Upper lobe of left lung (tissue), 6 donors: ENCODE measurements at regions not wholly inside any gene's neighbourhood (a gene's known extent, or its start where the extent isn't known, plus 50 kb on each side); places are given as distances from the start of the nearest gene placed in this dataset.
"Not testable (repeated sequence)": the region's sequence is repeated elsewhere in the genome, so short reads cannot be mapped to it uniquely, and the experiment has no call there.

Experiments used
- ATAC-seq, 2 donors: fragments of 200-7000 bp; cut with Tn5 transposase; one replicate each; pipeline ENCODE4 v1.9.1; 2022; ENCODE audit warnings: mild to moderate bottlenecking in 2 of 2, moderate library complexity in 2 of 2; ENCODE audit not compliant: low FRiP score in 2 of 2
- DNase-seq, 2 donors: peaks; one replicate each; pipeline ENCODE4 v3.0.0-alpha.2; 2019 to 2020
- H3K27ac ChIP-seq, 4 donors: fragments of 200-600 bp; sonication (generic); one replicate each; pipeline ENCODE4 v1.5.1; 2016 to 2019
- H3K27me3 ChIP-seq, 4 donors: fragments of 200-600 bp; sonication (generic); one replicate each; pipeline ENCODE4 v1.5.1; 2017 to 2019
- H3K36me3 ChIP-seq, 4 donors: fragments of 200-600 bp; sonication (generic); one replicate each; pipeline ENCODE4 v1.5.1; 2016 to 2019
- H3K4me1 ChIP-seq, 4 donors: fragments of 200-600 bp; sonication (generic); one replicate each; pipeline ENCODE4 v1.5.1; 2018 to 2019
- H3K4me3 ChIP-seq, 4 donors: fragments of 200-600 bp; sonication (generic); one replicate each; pipeline ENCODE4 v1.5.1; 2017 to 2019; ENCODE audit warnings: mild to moderate bottlenecking in 2 of 4, moderate library complexity in 1 of 4
- H3K9me3 ChIP-seq, 4 donors: fragments of 200-600 bp; sonication (generic); one replicate each; pipeline ENCODE4 v1.5.1; 2018 to 2019
- CTCF ChIP-seq, 6 experiments: fragments of 450-650 bp in 4 of 6; fragments of 200-600 bp in 2 of 6; sonication (generic) in 2 of 6; IDR thresholded peaks; one replicate each; pipeline ENCODE4 v1.5.1; 2016 to 2019; ENCODE audit warnings: antibody characterized with exemption in 6 of 6
- EP300 ChIP-seq, 4 donors: sonication (generic); formaldehyde crosslinking; IDR thresholded peaks; one replicate each; pipeline ENCODE4 v1.5.1; 2017; ENCODE audit warnings: antibody characterized with exemption in 4 of 4, control low read depth in 2 of 4
- POLR2A ChIP-seq, 4 donors: fragments of 450-650 bp; IDR thresholded peaks; one replicate each; pipeline ENCODE4 v1.5.1; 2016 to 2017; ENCODE audit warnings: antibody characterized with exemption in 4 of 4, mild to moderate bottlenecking in 2 of 4
- POLR2AphosphoS5 ChIP-seq, 2 donors: sonication (generic); formaldehyde crosslinking; IDR thresholded peaks; one replicate each; pipeline ENCODE4 v1.5.1; 2017; ENCODE audit warnings: antibody characterized with exemption in 2 of 2
- WGBS, 2 donors: methylation state at CpG; one replicate each; pipeline ENCODE4 v1.1.5; 2017 to 2018; 5-methylcytosine and 5-hydroxymethylcytosine counted together
- donor health status: DM: no; HTN: no; CAD: no; lungs with moderate emphysema.
- donor health status: DM: no; HTN: yes; CAD: no; lungs with severe emphysema.

- no peaks in the 10 kb centered on the region for H3K4me1 ChIP-seq
- 82 to 91% methylated on average over 3 of the region's 3 CpGs for WGBS, 2 donors
- no peak overlapping the region for H3K27ac ChIP-seq
- ATAC-seq: no peak
- no peak for DNase-seq
- no peak overlapping the region for H3K4me3 ChIP-seq
- no peak for TF ChIP-seq POLR2AphosphoS5 (IDR thresholded peaks at IDR 0.05)
- no peak for TF ChIP-seq CTCF (IDR thresholded peaks at IDR 0.05)
- TF ChIP-seq POLR2A (IDR thresholded peaks at IDR 0.05): no peak
- H3K27me3 ChIP-seq: no peaks in the 10 kb centered on the region
- H3K9me3 ChIP-seq: peaks cover 0 to 2% (median 0%) of the 10 kb centered on the region in 4 donors
- no peaks in the 10 kb centered on the region for H3K36me3 ChIP-seq
Observed at GRCh38 chr5:52624291-52624690, 163.4 kb upstream of the ITGA1 start.

GRCh38 chr5:52626312-52626711 lies 161.4 kb upstream of the ITGA1 start:
- Histone ChIP-seq H3K4me3 (no peak overlapping the region), H3K4me1 (no peaks in the 10 kb centered on the region), H3K27me3 (no peaks in the 10 kb centered on the region), H3K9me3 (peaks cover 0 to 2% (median 0%) of the 10 kb centered on the region in 4 donors), H3K36me3 (no peaks in the 10 kb centered on the region), H3K27ac (no peak overlapping the region)
- 90% methylated on average over 3 of the region's 3 CpGs for WGBS, 2 donors
- ATAC-seq (no peak), DNase-seq (no peak)
- no peak for TF ChIP-seq EP300 (IDR thresholded peaks at IDR 0.05)
- TF ChIP-seq CTCF (IDR thresholded peaks at IDR 0.05): no peak
- TF ChIP-seq POLR2AphosphoS5 (IDR thresholded peaks at IDR 0.05): no peak
- no peak for TF ChIP-seq POLR2A (IDR thresholded peaks at IDR 0.05)

- Histone ChIP-seq H3K27ac (no peak overlapping the region), H3K36me3 (no peaks in the 10 kb centered on the region), H3K4me1 (no peaks in the 10 kb centered on the region), H3K27me3 (no peaks in the 10 kb centered on the region), H3K9me3 (peaks cover 0 to 2% (median 0%) of the 10 kb centered on the region in 4 donors), H3K4me3 (no peak overlapping the region)
- DNase-seq (no peak), ATAC-seq (no peak)
- 74 to 88% methylated on average over 1 of the region's 1 CpG for WGBS, 2 donors
- no peak for TF ChIP-seq EP300 (IDR thresholded peaks at IDR 0.05)
- no peak for TF ChIP-seq POLR2AphosphoS5 (IDR thresholded peaks at IDR 0.05)
- TF ChIP-seq CTCF (IDR thresholded peaks at IDR 0.05): no peak
- no peak for TF ChIP-seq POLR2A (IDR thresholded peaks at IDR 0.05)
Observed at GRCh38 chr5:52627740-52628139, 160.0 kb upstream of the ITGA1 start.

GRCh38 chr5:52632281-52632680 lies 155.4 kb upstream of the ITGA1 start:
- no peak overlapping the region for H3K27ac ChIP-seq
- ATAC-seq (no peak), DNase-seq (no peak)
- no peaks in the 10 kb centered on the region for H3K36me3 ChIP-seq
- TF ChIP-seq POLR2AphosphoS5 (IDR thresholded peaks at IDR 0.05) (no peak), EP300 (IDR thresholded peaks at IDR 0.05) (no peak), POLR2A (IDR thresholded peaks at IDR 0.05) (no peak)
- 87 to 89% methylated on average over 1 of the region's 1 CpG for WGBS, 2 donors
- no peaks in the 10 kb centered on the region for H3K9me3 ChIP-seq
- H3K4me3 ChIP-seq: no peak overlapping the region
- H3K4me1 ChIP-seq: no peaks in the 10 kb centered on the region
- no peaks in the 10 kb centered on the region for H3K27me3 ChIP-seq

- not testable (repeated sequence) for H3K9me3 ChIP-seq, H3K36me3 ChIP-seq, ATAC-seq, H3K4me1 ChIP-seq, DNase-seq, H3K27me3 ChIP-seq, H3K4me3 ChIP-seq, H3K27ac ChIP-seq
- WGBS, 2 donors: 86 to 93% methylated on average over 4 of the region's 4 CpGs
Observed at GRCh38 chr5:52634171-52634570, 153.5 kb upstream of the ITGA1 start.

GRCh38 chr5:52638732-52639131 lies 149.0 kb upstream of the ITGA1 start:
- ATAC-seq: no peak
- no peak for DNase-seq
- Histone ChIP-seq H3K4me1 (no peaks in the 10 kb centered on the region), H3K27ac (no peak overlapping the region), H3K9me3 (peaks cover 0 to 4% (median 0%) of the 10 kb centered on the region in 4 donors), H3K4me3 (no peak overlapping the region), H3K27me3 (no peaks in the 10 kb centered on the region), H3K36me3 (no peaks in the 10 kb centered on the region)
- WGBS, 2 donors: 31 to 42% methylated on average over 1 of the region's 1 CpG
- TF ChIP-seq EP300 (IDR thresholded peaks at IDR 0.05) (no peak), CTCF (IDR thresholded peaks at IDR 0.05) (no peak), POLR2AphosphoS5 (IDR thresholded peaks at IDR 0.05) (no peak), POLR2A (IDR thresholded peaks at IDR 0.05) (no peak)
